Colonic mucosa (tissue), 4 donors: ENCODE measurements at regions not wholly inside any gene's neighbourhood (a gene's known extent, or its start where the extent isn't known, plus 50 kb on each side); places are given as distances from the start of the nearest gene placed in this dataset.

Source experiments
- DNase-seq: peaks from one replicate; pipeline ENCODE4 v3.0.0-alpha.2; 2020
- H3K27ac ChIP-seq: fragments of 200-600 bp; one replicate; pipeline ENCODE4 v1.8.0; 2021
- H3K27me3 ChIP-seq: fragments of 200-600 bp; one replicate; pipeline ENCODE4 v1.8.0; 2021
- H3K36me3 ChIP-seq: fragments of 200-600 bp; one replicate; pipeline ENCODE4 v1.8.0; 2021
- H3K4me1 ChIP-seq: fragments of 200-600 bp; one replicate; pipeline ENCODE4 v1.8.0; 2021; ENCODE audit warnings: mild to moderate bottlenecking
- H3K4me3 ChIP-seq: fragments of 200-600 bp; one replicate; pipeline ENCODE4 v1.8.0; 2021
- H3K9ac ChIP-seq, 2 donors: one replicate each; pipeline ENCODE4 v1.7.0; 2013; ENCODE audit warnings: control low read depth in 2 of 2, low read depth in 2 of 2, low read length in 2 of 2
- H3K9me3 ChIP-seq: fragments of 200-600 bp; one replicate; pipeline ENCODE4 v1.8.0; 2021
- intact Hi-C: fragments of 100-400 bp; cut with DNase I; formaldehyde crosslinking; loops from one replicate; pipeline ENCODE4 v1.14.1; 2022
- TF ChIP-seq, protein P1 (sequence below): fragments of 200-600 bp; IDR thresholded peaks from one replicate; pipeline ENCODE4 v1.8.0; 2022; ENCODE audit warnings: antibody characterized with exemption, mild to moderate bottlenecking
- donor health status: healthy.
- donor health status: DM: no; HTN: no; CAD: no.
- donor health status: DM: no; HTN: no; CAD: no.

DNA sequence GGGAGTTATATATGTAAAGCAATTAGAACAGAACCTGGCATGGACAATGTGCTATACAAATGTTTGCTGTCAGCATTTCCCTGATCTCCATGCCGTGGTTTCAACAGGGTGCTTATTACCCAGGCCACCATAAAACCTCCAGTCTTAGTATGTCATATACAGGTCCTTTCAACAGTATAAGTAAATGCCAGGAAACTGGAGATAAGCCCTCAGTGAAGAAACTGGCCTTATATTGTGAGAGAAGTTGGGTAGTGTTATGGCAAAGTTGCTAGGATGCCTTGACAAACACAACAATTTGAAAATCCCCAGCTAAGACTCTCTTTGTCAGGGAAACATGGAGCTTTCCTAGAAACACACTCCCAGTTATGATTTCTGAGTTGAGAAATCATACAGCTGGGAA, 850.2 kb upstream of the ADAMTS5 start:
- Histone ChIP-seq H3K27me3 (no peaks in the 10 kb centered on the region), H3K9ac (no peak overlapping the region), H3K4me3 (no peak overlapping the region), H3K9me3 (no peaks in the 10 kb centered on the region), H3K27ac (no peak overlapping the region), H3K4me1 (no peaks in the 10 kb centered on the region), H3K36me3 (no peaks in the 10 kb centered on the region)
- DNase-seq = no peak
- TF ChIP-seq, protein P1, sequence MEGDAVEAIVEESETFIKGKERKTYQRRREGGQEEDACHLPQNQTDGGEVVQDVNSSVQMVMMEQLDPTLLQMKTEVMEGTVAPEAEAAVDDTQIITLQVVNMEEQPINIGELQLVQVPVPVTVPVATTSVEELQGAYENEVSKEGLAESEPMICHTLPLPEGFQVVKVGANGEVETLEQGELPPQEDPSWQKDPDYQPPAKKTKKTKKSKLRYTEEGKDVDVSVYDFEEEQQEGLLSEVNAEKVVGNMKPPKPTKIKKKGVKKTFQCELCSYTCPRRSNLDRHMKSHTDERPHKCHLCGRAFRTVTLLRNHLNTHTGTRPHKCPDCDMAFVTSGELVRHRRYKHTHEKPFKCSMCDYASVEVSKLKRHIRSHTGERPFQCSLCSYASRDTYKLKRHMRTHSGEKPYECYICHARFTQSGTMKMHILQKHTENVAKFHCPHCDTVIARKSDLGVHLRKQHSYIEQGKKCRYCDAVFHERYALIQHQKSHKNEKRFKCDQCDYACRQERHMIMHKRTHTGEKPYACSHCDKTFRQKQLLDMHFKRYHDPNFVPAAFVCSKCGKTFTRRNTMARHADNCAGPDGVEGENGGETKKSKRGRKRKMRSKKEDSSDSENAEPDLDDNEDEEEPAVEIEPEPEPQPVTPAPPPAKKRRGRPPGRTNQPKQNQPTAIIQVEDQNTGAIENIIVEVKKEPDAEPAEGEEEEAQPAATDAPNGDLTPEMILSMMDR = no peak
- intact Hi-C loops = no loop called here

DNA sequence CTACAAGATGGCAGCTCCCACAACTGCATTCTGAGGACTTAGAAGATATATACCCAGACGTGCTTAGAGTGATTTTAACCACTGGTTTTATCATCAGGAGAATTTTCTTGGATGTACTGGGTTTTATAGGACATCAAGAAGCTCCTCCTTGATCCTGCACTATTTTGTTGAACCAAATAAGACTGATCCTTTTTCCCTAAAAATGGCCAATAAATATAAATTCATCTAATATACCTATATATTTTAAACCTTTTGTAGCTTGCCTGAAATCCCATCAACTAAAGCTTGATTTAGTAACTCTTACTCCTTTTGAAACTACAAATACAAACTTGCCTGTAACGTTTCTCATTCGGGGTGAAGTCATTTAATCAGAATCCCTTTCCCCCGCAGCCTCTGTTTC, 849.4 kb upstream of the ADAMTS5 start:
- H3K9me3 ChIP-seq = no peaks in the 10 kb centered on the region
- TF ChIP-seq, protein P1 = no peak
- no peaks in the 10 kb centered on the region for H3K36me3 ChIP-seq
- no peaks in the 10 kb centered on the region for H3K27me3 ChIP-seq
- intact Hi-C loops = no loop called here
- no peak overlapping the region for H3K27ac ChIP-seq
- H3K9ac ChIP-seq = no peak overlapping the region
- H3K4me1 ChIP-seq = no peaks in the 10 kb centered on the region
- no peak for DNase-seq
- no peak overlapping the region for H3K4me3 ChIP-seq

DNA sequence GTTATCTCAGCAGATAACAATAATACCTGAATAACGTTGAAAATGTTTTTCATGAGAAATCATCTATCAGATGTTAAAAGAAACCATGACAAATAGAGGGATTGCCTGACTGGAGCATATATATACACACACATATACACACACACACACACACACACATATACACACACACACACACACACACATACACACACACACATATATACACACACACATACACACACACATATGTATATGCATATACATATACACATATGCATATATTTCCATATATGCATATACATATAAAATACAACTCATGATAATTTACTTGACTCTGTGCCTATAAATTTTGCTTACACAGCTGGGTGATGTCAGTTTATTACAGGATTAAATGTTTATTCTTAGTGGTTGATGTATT, 847.3 kb upstream of the ADAMTS5 start:
- intact Hi-C loops = no loop called here
- no peaks in the 10 kb centered on the region for H3K9me3 ChIP-seq
- H3K27me3 ChIP-seq = no peaks in the 10 kb centered on the region
- H3K4me3 ChIP-seq = no peak overlapping the region
- TF ChIP-seq, protein P1 = no peak
- H3K27ac ChIP-seq = no peak overlapping the region
- no peaks in the 10 kb centered on the region for H3K36me3 ChIP-seq
- DNase-seq = no peak
- no peaks in the 10 kb centered on the region for H3K4me1 ChIP-seq
- H3K9ac ChIP-seq = no peak overlapping the region

DNA sequence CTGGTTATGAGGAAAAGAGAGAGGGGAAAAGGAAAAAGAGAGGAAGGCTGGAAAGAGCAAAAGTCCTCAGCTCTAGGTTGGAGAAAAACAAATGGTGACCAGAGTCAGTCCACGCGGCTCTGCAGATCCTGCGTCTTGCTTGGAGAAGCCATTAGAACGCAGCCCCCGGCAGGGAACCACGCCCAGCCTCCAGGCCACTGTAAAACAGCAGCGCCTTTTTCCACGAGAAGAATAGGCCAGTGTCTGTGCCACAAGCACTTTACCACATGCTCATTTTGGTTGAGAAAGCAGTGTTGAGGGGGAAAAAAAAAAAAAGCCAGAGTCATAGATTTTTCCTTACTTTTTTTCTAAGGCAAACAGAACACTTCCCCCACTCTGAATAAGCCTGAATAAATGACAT, 846.9 kb upstream of the ADAMTS5 start:
- Histone ChIP-seq H3K9me3 (no peaks in the 10 kb centered on the region), H3K27me3 (no peaks in the 10 kb centered on the region), H3K4me3 (no peak overlapping the region), H3K9ac (no peak overlapping the region), H3K36me3 (no peaks in the 10 kb centered on the region), H3K27ac (no peak overlapping the region), H3K4me1 (no peaks in the 10 kb centered on the region)
- intact Hi-C loops = no loop called here
- peak; percentile 22 for DNase-seq
- TF ChIP-seq, protein P1 = no peak

DNA sequence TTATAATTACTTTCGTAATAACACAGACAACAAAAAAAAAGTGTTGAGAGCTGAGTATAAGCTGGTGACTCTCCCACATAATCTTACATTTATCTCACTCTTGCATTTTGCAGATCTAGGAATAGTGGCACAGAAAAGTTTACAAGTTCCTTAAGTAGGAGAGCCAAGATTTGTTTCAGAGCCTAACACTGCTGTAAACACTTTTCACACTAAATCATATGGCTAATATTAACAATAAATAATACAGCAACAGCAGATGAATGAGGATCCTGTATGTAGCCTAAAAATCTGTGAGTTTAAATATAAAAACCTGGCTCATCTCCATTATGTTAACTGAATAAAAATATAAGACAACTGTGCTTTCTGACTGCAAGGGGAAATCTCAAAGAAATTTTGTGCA, 846.5 kb upstream of the ADAMTS5 start:
- no peak overlapping the region for H3K27ac ChIP-seq

More for the DNA sequence above, 846.5 kb upstream of the ADAMTS5 start:
- intact Hi-C loops = no loop called here
- Histone ChIP-seq H3K9ac (no peak overlapping the region), H3K9me3 (no peaks in the 10 kb centered on the region), H3K27me3 (no peaks in the 10 kb centered on the region), H3K36me3 (no peaks in the 10 kb centered on the region), H3K4me1 (no peaks in the 10 kb centered on the region), H3K4me3 (no peak overlapping the region)
- TF ChIP-seq, protein P1 = no peak
- no peak for DNase-seq
